Loucy (cell line): ENCODE measurements at regions not wholly inside any gene's neighbourhood (a gene's known extent, or its start where the extent isn't known, plus 50 kb on each side); places are given as distances from the start of the nearest gene placed in this dataset.

Experiments
- H2AFZ ChIP-seq: fragments of 200-600 bp; sonication (generic); 2 replicates; pipeline ENCODE4 v1.6.0; 2016; ENCODE audit warnings: antibody characterized with exemption, mild to moderate bottlenecking, low read length, moderate library complexity
- H3F3A ChIP-seq: fragments of 200-600 bp; 2 replicates; pipeline ENCODE4 v1.6.0; 2016; ENCODE audit warnings: antibody characterized with exemption, low read depth, mild to moderate bottlenecking
- H3K27me3 ChIP-seq: fragments of 200-600 bp; sonication (generic); 2 replicates; pipeline ENCODE4 v1.6.1; 2014; ENCODE audit warnings: low read length, mild to moderate bottlenecking; ENCODE audit not compliant: insufficient read depth, poor library complexity, severe bottlenecking
- H3K36me3 ChIP-seq: fragments of 200-600 bp; sonication (generic); 2 replicates; pipeline ENCODE4 v1.6.1; 2016; ENCODE audit warnings: low read length; ENCODE audit not compliant: insufficient read depth
- H3K4me1 ChIP-seq: fragments of 200-600 bp; sonication (generic); 2 replicates; pipeline ENCODE4 v1.5.1; 2014; ENCODE audit warnings: low read length, mild to moderate bottlenecking; ENCODE audit not compliant: insufficient read depth, poor library complexity, severe bottlenecking
- H3K4me2 ChIP-seq: fragments of 200-600 bp; sonication (generic); 2 replicates; pipeline ENCODE4 v1.6.0; 2014; ENCODE audit warnings: antibody characterized with exemption, low read length, low read depth, mild to moderate bottlenecking; ENCODE audit not compliant: poor library complexity, severe bottlenecking
- H3K4me3 ChIP-seq: fragments of 200-600 bp; sonication (generic); 2 replicates; pipeline ENCODE4 v1.5.1; 2014; ENCODE audit warnings: low read length, mild to moderate bottlenecking, mixed read lengths; ENCODE audit not compliant: poor library complexity, severe bottlenecking
- H3K79me2 ChIP-seq: fragments of 200-600 bp; sonication (generic); 2 replicates; pipeline ENCODE4 v1.6.1; 2014; ENCODE audit warnings: low read length; ENCODE audit not compliant: insufficient read depth
- H3K9ac ChIP-seq: fragments of 200-600 bp; sonication (generic); 2 replicates; pipeline ENCODE4 v1.6.0; 2014; ENCODE audit warnings: mild to moderate bottlenecking, low read depth, low read length, moderate library complexity; ENCODE audit not compliant: poor library complexity, severe bottlenecking
- H3K9me2 ChIP-seq: fragments of 200-600 bp; sonication (generic); replicated peaks from 2 replicates; pipeline ENCODE4 v1.6.1; 2016; ENCODE audit warnings: low read depth, low read length, mixed read lengths
- H3K9me3 ChIP-seq: fragments of 200-600 bp; sonication (generic); 2 replicates; pipeline ENCODE4 v1.6.1; 2014; ENCODE audit warnings: mild to moderate bottlenecking, antibody characterized with exemption, low read length, low read depth; ENCODE audit not compliant: insufficient read depth
- H4K20me1 ChIP-seq: fragments of 200-600 bp; sonication (generic); 2 replicates; pipeline ENCODE4 v1.6.0; 2014; ENCODE audit warnings: antibody characterized with exemption, low read length, mild to moderate bottlenecking; ENCODE audit not compliant: insufficient read depth, poor library complexity, severe bottlenecking
- CTCF ChIP-seq: fragments of 200-600 bp; sonication (generic); conservative IDR thresholded peaks from 2 replicates; pipeline ENCODE4 v1.5.1; 2014; ENCODE audit warnings: mild to moderate bottlenecking, antibody characterized with exemption, low read length
- EZH2phosphoT487 ChIP-seq: fragments of 200-600 bp; IDR thresholded peaks from 2 replicates; pipeline ENCODE4 v1.6.1; 2018; ENCODE audit warnings: antibody characterized with exemption, mild to moderate bottlenecking, moderate library complexity, borderline replicate concordance

GRCh38 chr5:158433634-158434033 lies 574.7 kb upstream of the CLINT1 start:
- Histone ChIP-seq H3K79me2 (no peaks in the 10 kb centered on the region), H3F3A (peaks cover 20% of the 10 kb centered on the region; the same call in 1 of the 2 replicates), H4K20me1 (no peaks in the 10 kb centered on the region), H3K4me3 (no peak overlapping the region), H3K9ac (peak overlapping the region; percentile 12), H3K27me3 (no peaks in the 10 kb centered on the region), H2AFZ (peak overlapping the region; percentile 33; the same call in 1 of the 2 replicates), H3K9me2 (no peaks in the 10 kb centered on the region), H3K4me2 (peak overlapping the region; percentile 78), H3K9me3 (no peaks in the 10 kb centered on the region; the same call in 1 of the 2 replicates), H3K4me1 (peaks cover 75% of the 10 kb centered on the region), H3K36me3 (no peaks in the 10 kb centered on the region)
- no peak for TF ChIP-seq CTCF
- no peak for TF ChIP-seq EZH2phosphoT487

DNA sequence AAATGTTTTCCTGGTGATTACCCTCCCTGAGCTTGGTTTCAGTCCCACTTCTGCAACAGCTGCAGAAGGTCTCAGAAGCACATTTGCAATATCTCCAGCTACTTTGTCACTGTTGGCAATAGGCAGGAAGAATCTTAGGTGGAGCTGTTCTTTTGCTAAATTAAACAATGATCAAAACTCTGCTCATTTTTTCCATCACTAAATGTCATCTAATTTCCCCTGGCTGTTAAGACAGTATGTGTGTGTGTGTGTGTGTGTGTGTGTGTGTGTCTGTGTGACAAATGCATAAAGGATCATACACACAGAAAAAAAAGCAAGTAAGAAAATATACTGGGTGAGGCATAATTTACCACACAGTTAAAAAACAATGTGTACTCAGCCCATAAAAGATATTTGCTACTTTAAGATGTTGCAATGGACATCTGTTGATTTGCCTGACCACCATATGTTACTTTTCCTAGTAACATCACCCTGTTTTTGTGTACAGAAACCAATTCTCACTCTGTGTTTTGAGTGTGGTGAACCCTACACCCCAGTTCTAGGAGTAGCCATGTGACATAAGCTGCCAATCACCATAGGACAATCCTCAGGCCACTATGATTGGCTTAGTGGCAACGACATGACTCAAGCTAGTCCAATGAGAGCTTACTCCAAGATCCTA lies 572.6 kb upstream of the CLINT1 start:
- Histone ChIP-seq H3K27me3 (no peaks in the 10 kb centered on the region), H3K9ac (no peak overlapping the region), H3K36me3 (no peaks in the 10 kb centered on the region), H3K79me2 (no peaks in the 10 kb centered on the region), H3K4me1 (peaks cover 66% of the 10 kb centered on the region), H3K9me2 (no peaks in the 10 kb centered on the region), H3K9me3 (no peaks in the 10 kb centered on the region; the same call in 1 of the 2 replicates), H3K4me3 (no peak overlapping the region), H2AFZ (peak overlapping the region; percentile 64; the same call in 1 of the 2 replicates), H3K4me2 (peak overlapping the region; percentile 24), H3F3A (peaks cover 20% of the 10 kb centered on the region; the same call in 1 of the 2 replicates), H4K20me1 (no peaks in the 10 kb centered on the region)
- TF ChIP-seq EZH2phosphoT487, result no peak
- no peak for TF ChIP-seq CTCF

- no peaks in the 10 kb centered on the region for H3K27me3 ChIP-seq
- H3K9ac ChIP-seq, result no peak overlapping the region
- no peak overlapping the region for H3K4me3 ChIP-seq
- no peaks in the 10 kb centered on the region for H3K9me2 ChIP-seq
- peaks cover 59% of the 10 kb centered on the region for H3K4me1 ChIP-seq
- no peak overlapping the region for H2AFZ ChIP-seq
- H3K4me2 ChIP-seq, result no peak overlapping the region
- peaks cover 13% of the 10 kb centered on the region; the same call in 1 of the 2 replicates for H3F3A ChIP-seq
- no peaks in the 10 kb centered on the region for H3K79me2 ChIP-seq
- no peaks in the 10 kb centered on the region; the same call in 1 of the 2 replicates for H3K9me3 ChIP-seq
- TF ChIP-seq EZH2phosphoT487, result no peak
- no peak for TF ChIP-seq CTCF
- no peaks in the 10 kb centered on the region for H3K36me3 ChIP-seq
- H4K20me1 ChIP-seq, result no peaks in the 10 kb centered on the region
Measured at GRCh38 chr5:158430798-158431167, 571.8 kb upstream of the CLINT1 start.
